IgD-negative memory B cell (primary cell): ENCODE measurements at regions not wholly inside any gene's neighbourhood (a gene's known extent, or its start where the extent isn't known, plus 50 kb on each side); places are given as distances from the start of the nearest gene placed in this dataset.

Experiments
- H3K27ac Mint-ChIP-seq, 3 donors: one replicate each; pipeline ENCODE4 v1.8.0; 2020 to 2022; ENCODE audit warnings: mild to moderate bottlenecking in 3 of 3, mixed read lengths in 3 of 3, moderate library complexity in 1 of 3
- H3K27me3 Mint-ChIP-seq: one replicate; pipeline ENCODE4 v1.8.0; 2021; ENCODE audit warnings: mixed read lengths
- H3K36me3 Mint-ChIP-seq: one replicate; pipeline ENCODE4 v1.8.0; 2020; ENCODE audit warnings: mild to moderate bottlenecking, mixed read lengths
- H3K4me1 Mint-ChIP-seq, 3 donors: one replicate each; pipeline ENCODE4 v1.8.0; 2020 to 2022; ENCODE audit warnings: mixed read lengths in 3 of 3, mild to moderate bottlenecking in 1 of 3
- H3K4me3 Mint-ChIP-seq, 4 donors: one replicate each; pipeline ENCODE4 v1.8.0; 2020 to 2022; ENCODE audit warnings: mild to moderate bottlenecking in 4 of 4, mixed read lengths in 4 of 4, moderate library complexity in 3 of 4
- H3K9me3 Mint-ChIP-seq, 3 donors: one replicate each; pipeline ENCODE4 v1.8.0; 2020 to 2021; ENCODE audit warnings: mixed read lengths in 3 of 3, mild to moderate bottlenecking in 1 of 3

- no peak overlapping the region for H3K27ac Mint-ChIP-seq
- H3K9me3 Mint-ChIP-seq = peaks cover 0 to 3% (median 0%) of the 10 kb centered on the region in 3 donors
- H3K4me1 Mint-ChIP-seq = peaks cover 8 to 13% (median 8%) of the 10 kb centered on the region in 3 donors
- peak overlapping the region in 1 of 4 donors; percentile 58 for H3K4me3 Mint-ChIP-seq
- H3K27me3 Mint-ChIP-seq = peaks cover 4% of the 10 kb centered on the region
- peaks cover 2% of the 10 kb centered on the region for H3K36me3 Mint-ChIP-seq
Observed at GRCh38 chr5:5705010-5705409, 282.5 kb downstream of the ICE1 start.

GRCh38 chr5:5704352-5704751 is 281.9 kb downstream of the ICE1 start:
- peaks cover 4% of the 10 kb centered on the region for H3K27me3 Mint-ChIP-seq
- H3K4me3 Mint-ChIP-seq = no peak overlapping the region
- H3K9me3 Mint-ChIP-seq = peaks cover 0 to 3% (median 0%) of the 10 kb centered on the region in 3 donors
- peaks cover 8 to 13% (median 8%) of the 10 kb centered on the region in 3 donors for H3K4me1 Mint-ChIP-seq
- no peak overlapping the region for H3K27ac Mint-ChIP-seq
- peaks cover 2% of the 10 kb centered on the region for H3K36me3 Mint-ChIP-seq

- H3K9me3 Mint-ChIP-seq = peaks cover 0 to under 1% (median 0%) of the 10 kb centered on the region in 3 donors
- H3K27me3 Mint-ChIP-seq = peaks cover 4% of the 10 kb centered on the region
- H3K27ac Mint-ChIP-seq = no peak overlapping the region
- peaks cover 2% of the 10 kb centered on the region for H3K36me3 Mint-ChIP-seq
- H3K4me1 Mint-ChIP-seq = peaks cover 0 to 6% (median 4%) of the 10 kb centered on the region in 3 donors
- no peak overlapping the region for H3K4me3 Mint-ChIP-seq
Observed at GRCh38 chr5:5702934-5703333, 280.5 kb downstream of the ICE1 start.

- Mint-ChIP-seq H3K4me1 (peaks cover 0 to 6% (median 4%) of the 10 kb centered on the region in 3 donors), H3K27me3 (peaks cover 5% of the 10 kb centered on the region), H3K27ac (peak overlapping the region in 1 of 3 donors; percentile 43), H3K9me3 (peaks cover 0 to 3% (median 0%) of the 10 kb centered on the region in 3 donors), H3K36me3 (peaks cover 2% of the 10 kb centered on the region), H3K4me3 (no peak overlapping the region)
Observed at GRCh38 chr5:5700549-5700948, 278.1 kb downstream of the ICE1 start.

- peaks cover 0 to 3% (median 0%) of the 10 kb centered on the region in 3 donors for H3K9me3 Mint-ChIP-seq
- H3K4me3 Mint-ChIP-seq = no peak overlapping the region
- H3K4me1 Mint-ChIP-seq = peaks cover 0 to 4% (median 1%) of the 10 kb centered on the region in 3 donors
- H3K27me3 Mint-ChIP-seq = peaks cover 3% of the 10 kb centered on the region
- H3K36me3 Mint-ChIP-seq = peaks cover 2% of the 10 kb centered on the region
- no peak overlapping the region for H3K27ac Mint-ChIP-seq
Observed at GRCh38 chr5:5699062-5699461, 276.6 kb downstream of the ICE1 start.

GRCh38 chr5:5695266-5695665 is 272.8 kb downstream of the ICE1 start:
- peaks cover 9% of the 10 kb centered on the region for H3K27me3 Mint-ChIP-seq
- H3K36me3 Mint-ChIP-seq = peaks cover 2% of the 10 kb centered on the region
- peaks cover 0 to 5% (median 3%) of the 10 kb centered on the region in 3 donors for H3K9me3 Mint-ChIP-seq
- peaks cover 0 to 3% (median 0%) of the 10 kb centered on the region in 3 donors for H3K4me1 Mint-ChIP-seq
- H3K4me3 Mint-ChIP-seq = no peak overlapping the region
- H3K27ac Mint-ChIP-seq = no peak overlapping the region

GRCh38 chr5:5688925-5689310 is 266.4 kb downstream of the ICE1 start:
- H3K27me3 Mint-ChIP-seq = peaks cover 13% of the 10 kb centered on the region
- H3K36me3 Mint-ChIP-seq = peaks cover 2% of the 10 kb centered on the region
- no peak overlapping the region for H3K27ac Mint-ChIP-seq
- H3K4me1 Mint-ChIP-seq = peaks cover 2 to 13% (median 12%) of the 10 kb centered on the region in 3 donors
- H3K9me3 Mint-ChIP-seq = peaks cover 0 to 6% (median under 1%) of the 10 kb centered on the region in 3 donors
- H3K4me3 Mint-ChIP-seq = no peak overlapping the region

GRCh38 chr5:5688194-5688924 is 265.9 kb downstream of the ICE1 start:
- no peak overlapping the region for H3K27ac Mint-ChIP-seq
- peaks cover 14% of the 10 kb centered on the region for H3K27me3 Mint-ChIP-seq
- no peak overlapping the region for H3K4me3 Mint-ChIP-seq
- H3K36me3 Mint-ChIP-seq = peaks cover 2% of the 10 kb centered on the region
- H3K4me1 Mint-ChIP-seq = peaks cover 2 to 13% (median 12%) of the 10 kb centered on the region in 3 donors
- H3K9me3 Mint-ChIP-seq = peaks cover 0 to 10% (median 4%) of the 10 kb centered on the region in 3 donors

GRCh38 chr5:5687113-5687512 is 264.6 kb downstream of the ICE1 start:
- peaks cover 2 to 13% (median 12%) of the 10 kb centered on the region in 3 donors for H3K4me1 Mint-ChIP-seq
- H3K27ac Mint-ChIP-seq = peak overlapping the region in 1 of 3 donors; percentile 29
- no peaks in the 10 kb centered on the region for H3K36me3 Mint-ChIP-seq
- peaks cover 3 to 10% (median 9%) of the 10 kb centered on the region in 3 donors for H3K9me3 Mint-ChIP-seq
- H3K27me3 Mint-ChIP-seq = peaks cover 13% of the 10 kb centered on the region
- no peak overlapping the region for H3K4me3 Mint-ChIP-seq

GRCh38 chr5:5686356-5686755 is 263.9 kb downstream of the ICE1 start:
- Mint-ChIP-seq H3K36me3 (no peaks in the 10 kb centered on the region), H3K27ac (no peak overlapping the region), H3K9me3 (peaks cover 3 to 9% (median 8%) of the 10 kb centered on the region in 3 donors), H3K4me1 (peaks cover 2 to 13% (median 12%) of the 10 kb centered on the region in 3 donors), H3K4me3 (no peak overlapping the region), H3K27me3 (peaks cover 11% of the 10 kb centered on the region)

GRCh38 chr5:5685737-5686136 is 263.3 kb downstream of the ICE1 start:
- peaks cover 2 to 13% (median 12%) of the 10 kb centered on the region in 3 donors for H3K4me1 Mint-ChIP-seq
- no peak overlapping the region for H3K4me3 Mint-ChIP-seq
- H3K27ac Mint-ChIP-seq = no peak overlapping the region
- peaks cover 3 to 9% (median 8%) of the 10 kb centered on the region in 3 donors for H3K9me3 Mint-ChIP-seq
- no peaks in the 10 kb centered on the region for H3K36me3 Mint-ChIP-seq
- H3K27me3 Mint-ChIP-seq = peaks cover 11% of the 10 kb centered on the region

- no peak overlapping the region for H3K27ac Mint-ChIP-seq
- no peak overlapping the region for H3K4me3 Mint-ChIP-seq
- H3K27me3 Mint-ChIP-seq = peaks cover 4% of the 10 kb centered on the region
- peaks cover under 1 to 6% (median 5%) of the 10 kb centered on the region in 3 donors for H3K4me1 Mint-ChIP-seq
- no peaks in the 10 kb centered on the region for H3K36me3 Mint-ChIP-seq
- H3K9me3 Mint-ChIP-seq = peaks cover 3 to 9% (median 4%) of the 10 kb centered on the region in 3 donors
Observed at GRCh38 chr5:5683174-5683573, 260.7 kb downstream of the ICE1 start.

- peaks cover 4 to 8% (median 7%) of the 10 kb centered on the region in 3 donors for H3K9me3 Mint-ChIP-seq
- peaks cover 2% of the 10 kb centered on the region for H3K27me3 Mint-ChIP-seq
- peak overlapping the region in 1 of 3 donors; percentile 48 for H3K27ac Mint-ChIP-seq
- no peak overlapping the region for H3K4me3 Mint-ChIP-seq
- peaks cover 4 to 9% (median 6%) of the 10 kb centered on the region in 3 donors for H3K4me1 Mint-ChIP-seq
- no peaks in the 10 kb centered on the region for H3K36me3 Mint-ChIP-seq
Observed at GRCh38 chr5:5678909-5679308, 256.4 kb downstream of the ICE1 start.

GRCh38 chr5:5677738-5678137 is 255.3 kb downstream of the ICE1 start:
- Mint-ChIP-seq H3K4me1 (peaks cover 4 to 10% (median 6%) of the 10 kb centered on the region in 3 donors), H3K27ac (no peak overlapping the region), H3K9me3 (peaks cover 0 to 5% (median 1%) of the 10 kb centered on the region in 3 donors), H3K27me3 (no peaks in the 10 kb centered on the region), H3K4me3 (no peak overlapping the region), H3K36me3 (no peaks in the 10 kb centered on the region)

- H3K4me1 Mint-ChIP-seq = peaks cover 4 to 10% (median 6%) of the 10 kb centered on the region in 3 donors
- no peaks in the 10 kb centered on the region for H3K27me3 Mint-ChIP-seq
- no peak overlapping the region for H3K27ac Mint-ChIP-seq
- H3K4me3 Mint-ChIP-seq = no peak overlapping the region
- no peaks in the 10 kb centered on the region for H3K36me3 Mint-ChIP-seq
- peaks cover 0 to 4% (median 0%) of the 10 kb centered on the region in 3 donors for H3K9me3 Mint-ChIP-seq
Observed at GRCh38 chr5:5676218-5676617, 253.7 kb downstream of the ICE1 start.
